NCI-H2196 treated with DMSO at 0.1 percent for 48 hours (cell line): ENCODE measurements at regions not wholly inside any gene's neighbourhood (a gene's known extent, or its start where the extent isn't known, plus 50 kb on each side); places are given as distances from the start of the nearest gene placed in this dataset.

Experiments used
- DNase-seq: peaks from one replicate; lab custom pipeline; 2025; ENCODE audit not compliant: unreplicated experiment; lab: John Stamatoyannopoulos, UW

GRCh38 chr2:163462993-163463392 lies 272.8 kb downstream of the FIGN start:
- no peak for DNase-seq

GRCh38 chr2:163459986-163460385 lies 275.8 kb downstream of the FIGN start:
- no peak for DNase-seq

GRCh38 chr2:163456953-163457743 lies 278.7 kb downstream of the FIGN start:
- DNase-seq = no peak

GRCh38 chr2:163455815-163456214 lies 280.0 kb downstream of the FIGN start:
- no peak for DNase-seq

- DNase-seq = no peak
Measured at GRCh38 chr2:163453920-163454319, 281.9 kb downstream of the FIGN start.

- no peak for DNase-seq
Measured at GRCh38 chr2:163441603-163442002, 294.2 kb downstream of the FIGN start.

- no peak for DNase-seq
Measured at GRCh38 chr2:163436963-163437362, 298.8 kb downstream of the FIGN start.

GRCh38 chr2:163428187-163428586 lies 307.6 kb downstream of the FIGN start:
- no peak for DNase-seq

- no peak for DNase-seq
Measured at GRCh38 chr2:163420604-163421003, 315.2 kb downstream of the FIGN start.

GRCh38 chr2:163419000-163419830 lies 316.6 kb downstream of the FIGN start:
- DNase-seq = no peak

- DNase-seq = no peak
Measured at GRCh38 chr2:163417596-163418337, 318.0 kb downstream of the FIGN start.

GRCh38 chr2:163414121-163414520 lies 321.7 kb downstream of the FIGN start:
- no peak for DNase-seq

GRCh38 chr2:163407296-163407695 lies 328.5 kb downstream of the FIGN start:
- no peak for DNase-seq

GRCh38 chr2:163405298-163405697 lies 330.5 kb downstream of the FIGN start:
- no peak for DNase-seq

- no peak for DNase-seq
Measured at GRCh38 chr2:163401481-163401880, 334.3 kb downstream of the FIGN start.

- no peak for DNase-seq
Measured at GRCh38 chr2:163397451-163397850, 338.4 kb downstream of the FIGN start.

GRCh38 chr2:163395602-163396001 lies 340.2 kb downstream of the FIGN start:
- no peak for DNase-seq

GRCh38 chr2:163389838-163390237 lies 346.0 kb downstream of the FIGN start:
- no peak for DNase-seq

GRCh38 chr2:163375472-163375871 lies 360.3 kb downstream of the FIGN start:
- no peak for DNase-seq

- no peak for DNase-seq
Measured at GRCh38 chr2:163375070-163375469, 360.7 kb downstream of the FIGN start.

- no peak for DNase-seq
Measured at GRCh38 chr2:163374282-163374681, 361.5 kb downstream of the FIGN start.

GRCh38 chr2:163373496-163373895 lies 362.3 kb downstream of the FIGN start:
- DNase-seq = no peak
